Hepatocyte (in vitro differentiated cells): ENCODE measurements at regions not wholly inside any gene's neighbourhood (a gene's known extent, or its start where the extent isn't known, plus 50 kb on each side); places are given as distances from the start of the nearest gene placed in this dataset.

Experiments
- EZH2 ChIP-seq: fragments of 200-600 bp; sonication (generic); IDR thresholded peaks from 2 replicates; pipeline ENCODE4 v1.6.1; 2016; ENCODE audit warnings: antibody characterized with exemption, mild to moderate bottlenecking, borderline replicate concordance
- TF ChIP-seq, protein P1 (sequence below): fragments of 200-600 bp; sonication (generic); IDR thresholded peaks from 2 replicates; pipeline ENCODE4 v1.5.1; 2016; ENCODE audit warnings: antibody characterized with exemption, mild to moderate bottlenecking; ENCODE audit not compliant: poor library complexity

DNA sequence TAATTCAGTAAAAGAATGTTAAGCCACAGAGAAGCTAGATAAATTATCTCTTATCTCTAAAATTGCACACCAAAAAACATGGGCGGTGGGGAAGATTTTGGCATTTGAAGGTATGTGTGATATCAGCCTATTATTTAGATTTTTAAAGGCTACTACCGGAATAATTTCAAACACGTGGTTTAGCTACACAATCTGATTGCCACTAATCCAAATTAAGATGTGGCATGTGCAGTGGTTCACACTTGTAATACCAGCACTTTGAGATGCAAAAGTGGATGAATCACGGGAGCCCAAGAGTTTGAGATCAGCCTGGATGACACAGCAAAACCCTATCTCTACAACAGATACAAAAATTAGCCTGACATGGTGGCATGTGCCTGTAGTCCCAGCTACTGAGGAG lies 584.5 kb downstream of the HS3ST4 start:
- TF ChIP-seq, protein P1, sequence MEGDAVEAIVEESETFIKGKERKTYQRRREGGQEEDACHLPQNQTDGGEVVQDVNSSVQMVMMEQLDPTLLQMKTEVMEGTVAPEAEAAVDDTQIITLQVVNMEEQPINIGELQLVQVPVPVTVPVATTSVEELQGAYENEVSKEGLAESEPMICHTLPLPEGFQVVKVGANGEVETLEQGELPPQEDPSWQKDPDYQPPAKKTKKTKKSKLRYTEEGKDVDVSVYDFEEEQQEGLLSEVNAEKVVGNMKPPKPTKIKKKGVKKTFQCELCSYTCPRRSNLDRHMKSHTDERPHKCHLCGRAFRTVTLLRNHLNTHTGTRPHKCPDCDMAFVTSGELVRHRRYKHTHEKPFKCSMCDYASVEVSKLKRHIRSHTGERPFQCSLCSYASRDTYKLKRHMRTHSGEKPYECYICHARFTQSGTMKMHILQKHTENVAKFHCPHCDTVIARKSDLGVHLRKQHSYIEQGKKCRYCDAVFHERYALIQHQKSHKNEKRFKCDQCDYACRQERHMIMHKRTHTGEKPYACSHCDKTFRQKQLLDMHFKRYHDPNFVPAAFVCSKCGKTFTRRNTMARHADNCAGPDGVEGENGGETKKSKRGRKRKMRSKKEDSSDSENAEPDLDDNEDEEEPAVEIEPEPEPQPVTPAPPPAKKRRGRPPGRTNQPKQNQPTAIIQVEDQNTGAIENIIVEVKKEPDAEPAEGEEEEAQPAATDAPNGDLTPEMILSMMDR, result no peak
- no peak for TF ChIP-seq EZH2
